ENCODE measurements at regions not wholly inside any gene's neighbourhood (a gene's known extent, or its start where the extent isn't known, plus 50 kb on each side); places are given as distances from the start of the nearest gene placed in this dataset.

GRCh38 chr16:79429381-79430190, 171.0 kb downstream of the MAF start (continued):
- no peak for TF ChIP-seq FOSL1 (IDR thresholded peaks at IDR 0.05; ENCODE audit: insufficient read depth, low read depth, low read length)
- TF ChIP-seq JUND (IDR thresholded peaks at IDR 0.05; ENCODE audit: low read length) = no peak
- TF ChIP-seq EZH2 (IDR thresholded peaks at IDR 0.05; ENCODE audit: low read depth, low read length, severe bottlenecking) = no peak
- no peak for TF ChIP-seq GABPA (IDR thresholded peaks at IDR 0.05; ENCODE audit: borderline replicate concordance, insufficient read depth, low read length)

All from H1 (cell line).